Left ventricle myocardium inferior (tissue), 1 donor: ENCODE measurements at regions not wholly inside any gene's neighbourhood (a gene's known extent, or its start where the extent isn't known, plus 50 kb on each side); places are given as distances from the start of the nearest gene placed in this dataset.

Experiments used
- DNase-seq: peaks from one replicate; pipeline ENCODE4 v3.0.0-alpha.2; 2020
- H3K27ac ChIP-seq: fragments of 200-600 bp; replicated peaks from 2 replicates; pipeline ENCODE4 v1.8.0; 2021
- H3K27me3 ChIP-seq: fragments of 200-600 bp; 2 replicates; pipeline ENCODE4 v1.8.0; 2021; ENCODE audit warnings: low read depth
- H3K36me3 ChIP-seq: fragments of 200-600 bp; 2 replicates; pipeline ENCODE4 v1.8.0; 2021
- H3K4me1 ChIP-seq: fragments of 200-600 bp; 2 replicates; pipeline ENCODE4 v1.8.0; 2021
- H3K4me3 ChIP-seq: fragments of 200-600 bp; 2 replicates; pipeline ENCODE4 v1.8.0; 2021; ENCODE audit warnings: mild to moderate bottlenecking, moderate library complexity
- H3K9me3 ChIP-seq: fragments of 200-600 bp; replicated peaks from 2 replicates; pipeline ENCODE4 v1.8.0; 2021
- CTCF ChIP-seq: fragments of 200-600 bp; IDR thresholded peaks from 2 replicates; pipeline ENCODE4 v1.8.0; 2021; ENCODE audit warnings: antibody characterized with exemption, mild to moderate bottlenecking, borderline replicate concordance
- intact Hi-C: fragments of 100-400 bp; cut with micrococcal nuclease; formaldehyde crosslinking; loops from one replicate; pipeline ENCODE4 v1.11.0; 2022
- donor health status: DM: no; HTN: yes; CAD: no; lungs with severe emphysema.

GRCh38 chr2:239589270-239589825, 188.5 kb upstream of the HDAC4 start:
- Histone ChIP-seq H3K4me1 (no peaks in the 10 kb centered on the region), H3K9me3 (no peaks in the 10 kb centered on the region), H3K27me3 (peaks cover 44% of the 10 kb centered on the region), H3K4me3 (no peak overlapping the region), H3K27ac (no peak overlapping the region), H3K36me3 (no peaks in the 10 kb centered on the region)
- DNase-seq = peak; percentile 9
- no peak for TF ChIP-seq CTCF
- intact Hi-C loops = no loop called here

GRCh38 chr2:239588451-239589269, 187.8 kb upstream of the HDAC4 start:
- Histone ChIP-seq H3K4me3 (no peak overlapping the region), H3K27ac (no peak overlapping the region), H3K9me3 (no peaks in the 10 kb centered on the region), H3K27me3 (peaks cover 51% of the 10 kb centered on the region), H3K4me1 (no peaks in the 10 kb centered on the region), H3K36me3 (no peaks in the 10 kb centered on the region)
- intact Hi-C loops = no loop called here
- TF ChIP-seq CTCF = no peak
- DNase-seq = peak; percentile 11

GRCh38 chr2:239587841-239588240, 187.0 kb upstream of the HDAC4 start:
- DNase-seq = peak; percentile 5

GRCh38 chr2:239587311-239587731, 186.5 kb upstream of the HDAC4 start:
- Histone ChIP-seq H3K36me3 (no peaks in the 10 kb centered on the region), H3K4me1 (no peaks in the 10 kb centered on the region), H3K27me3 (peaks cover 60% of the 10 kb centered on the region), H3K27ac (no peak overlapping the region), H3K4me3 (no peak overlapping the region), H3K9me3 (no peaks in the 10 kb centered on the region)
- TF ChIP-seq CTCF = no peak
- no peak for DNase-seq
- intact Hi-C loops = no loop called here

More at GRCh38 chr2:239587841-239588240, 187.0 kb upstream of the HDAC4 start:
- no peak for TF ChIP-seq CTCF
- Histone ChIP-seq H3K36me3 (no peaks in the 10 kb centered on the region), H3K4me3 (no peak overlapping the region), H3K27ac (no peak overlapping the region), H3K4me1 (no peaks in the 10 kb centered on the region), H3K9me3 (no peaks in the 10 kb centered on the region), H3K27me3 (peaks cover 59% of the 10 kb centered on the region)
- intact Hi-C loops = no loop called here

- intact Hi-C loops = no loop called here
- H3K4me3 ChIP-seq = no peak overlapping the region
- no peaks in the 10 kb centered on the region for H3K4me1 ChIP-seq
- H3K27me3 ChIP-seq = peaks cover 60% of the 10 kb centered on the region
- no peak for DNase-seq
- no peak for TF ChIP-seq CTCF
- no peaks in the 10 kb centered on the region for H3K9me3 ChIP-seq
- no peaks in the 10 kb centered on the region for H3K36me3 ChIP-seq
- H3K27ac ChIP-seq = no peak overlapping the region
Measured at GRCh38 chr2:239586651-239587310, 186.0 kb upstream of the HDAC4 start.
